Pons (tissue), 1 donor: ENCODE measurements at regions not wholly inside any gene's neighbourhood (a gene's known extent, or its start where the extent isn't known, plus 50 kb on each side); places are given as distances from the start of the nearest gene placed in this dataset.

Source experiments
- DNase-seq: peaks from one replicate; pipeline ENCODE4 v3.0.0-alpha.2; 2016; ENCODE audit warnings: low spot score

GRCh38 chr11:70570693-70571395, 172.5 kb downstream of the CTTN start:
- DNase-seq: no peak

GRCh38 chr11:70572974-70573260, 174.6 kb downstream of the CTTN start:
- no peak for DNase-seq

- no peak for DNase-seq
Observed at GRCh38 chr11:70573701-70574151, 175.4 kb downstream of the CTTN start.

- DNase-seq: no peak
Observed at GRCh38 chr11:70574725-70575347, 176.5 kb downstream of the CTTN start.

GRCh38 chr11:70575396-70576060, 177.2 kb downstream of the CTTN start:
- no peak for DNase-seq

- DNase-seq: no peak
Observed at GRCh38 chr11:70577258-70577603, 178.9 kb downstream of the CTTN start.

- DNase-seq: no peak
Observed at GRCh38 chr11:70577948-70578347, 179.6 kb downstream of the CTTN start.

GRCh38 chr11:70578371-70578770, 180.0 kb downstream of the CTTN start:
- no peak for DNase-seq

- DNase-seq: no peak
Observed at GRCh38 chr11:70578831-70579230, 180.5 kb downstream of the CTTN start.

GRCh38 chr11:70579316-70579955, 181.1 kb downstream of the CTTN start:
- no peak for DNase-seq

- DNase-seq: no peak
Observed at GRCh38 chr11:70580036-70580805, 181.9 kb downstream of the CTTN start.

GRCh38 chr11:70581991-70582885, 183.9 kb downstream of the CTTN start:
- DNase-seq: no peak

- DNase-seq: no peak
Observed at GRCh38 chr11:70582886-70583641, 184.7 kb downstream of the CTTN start.

- DNase-seq: no peak
Observed at GRCh38 chr11:70583781-70584218, 185.5 kb downstream of the CTTN start.

- no peak for DNase-seq
Observed at GRCh38 chr11:70584498-70585235, 186.3 kb downstream of the CTTN start.

- DNase-seq: no peak
Observed at GRCh38 chr11:70585236-70585545, 186.9 kb downstream of the CTTN start.

- no peak for DNase-seq
Observed at GRCh38 chr11:70586261-70587074, 188.1 kb downstream of the CTTN start.

- no peak for DNase-seq
Observed at GRCh38 chr11:70587075-70587389, 188.7 kb downstream of the CTTN start.

- no peak for DNase-seq
Observed at GRCh38 chr11:70590356-70590991, 192.1 kb downstream of the CTTN start.
